GM23248 (cell line): ENCODE measurements at regions not wholly inside any gene's neighbourhood (a gene's known extent, or its start where the extent isn't known, plus 50 kb on each side); places are given as distances from the start of the nearest gene placed in this dataset.

Source experiments
- DNase-seq: peaks from one replicate; pipeline ENCODE4 v3.0.0-alpha.2; 2015
- H2AFZ ChIP-seq: fragments of 200-600 bp; sonication (generic); 2 replicates; pipeline ENCODE4 v1.6.1; 2016; ENCODE audit warnings: antibody characterized with exemption
- H3F3A ChIP-seq: fragments of 200-600 bp; sonication (generic); 2 replicates; pipeline ENCODE4 v1.6.1; 2016; ENCODE audit warnings: mild to moderate bottlenecking, antibody characterized with exemption, mixed run types; ENCODE audit not compliant: insufficient read depth
- H3K27ac ChIP-seq: fragments of 200-600 bp; sonication (generic); 2 replicates; pipeline ENCODE4 v1.5.1; 2016; ENCODE audit warnings: mild to moderate bottlenecking
- H3K27me3 ChIP-seq: fragments of 200-600 bp; sonication (generic); replicated peaks from 2 replicates; pipeline ENCODE4 v1.6.1; 2016; ENCODE audit warnings: mild to moderate bottlenecking; ENCODE audit not compliant: insufficient read depth
- H3K36me3 ChIP-seq: fragments of 200-600 bp; sonication (generic); 2 replicates; pipeline ENCODE4 v1.6.1; 2016; ENCODE audit warnings: low read depth, mild to moderate bottlenecking
- H3K4me1 ChIP-seq: fragments of 200-600 bp; sonication (generic); 2 replicates; pipeline ENCODE4 v1.6.1; 2016; ENCODE audit warnings: mild to moderate bottlenecking; ENCODE audit not compliant: insufficient read depth
- H3K4me2 ChIP-seq: fragments of 200-600 bp; sonication (generic); one replicate; pipeline ENCODE4 v1.6.1; 2016; ENCODE audit warnings: mild to moderate bottlenecking; ENCODE audit not compliant: unreplicated experiment
- H3K4me3 ChIP-seq: fragments of 200-600 bp; sonication (generic); 2 replicates; pipeline ENCODE4 v1.5.1; 2016; ENCODE audit warnings: mild to moderate bottlenecking
- H3K79me2 ChIP-seq: fragments of 200-600 bp; sonication (generic); 2 replicates; pipeline ENCODE4 v1.6.1; 2016; ENCODE audit warnings: mild to moderate bottlenecking; ENCODE audit not compliant: insufficient read depth
- H3K9ac ChIP-seq: fragments of 200-600 bp; sonication (generic); 2 replicates; pipeline ENCODE4 v1.6.1; 2016; ENCODE audit warnings: mild to moderate bottlenecking
- H3K9me2 ChIP-seq: fragments of 200-600 bp; sonication (generic); 2 replicates; pipeline ENCODE4 v1.6.1; 2016; ENCODE audit warnings: mixed run types, mild to moderate bottlenecking, moderate library complexity; ENCODE audit not compliant: insufficient read depth
- H3K9me3 ChIP-seq: fragments of 200-600 bp; sonication (generic); one replicate; pipeline ENCODE4 v1.6.1; 2017; ENCODE audit warnings: low read depth
- H4K20me1 ChIP-seq: fragments of 200-600 bp; sonication (generic); 2 replicates; pipeline ENCODE4 v1.6.0; 2016; ENCODE audit not compliant: insufficient read depth
- EZH2 ChIP-seq: fragments of 200-600 bp; sonication (generic); IDR thresholded peaks from 2 replicates; pipeline ENCODE4 v1.6.1; 2018; ENCODE audit warnings: antibody characterized with exemption, mild to moderate bottlenecking; ENCODE audit not compliant: insufficient read depth, poor library complexity, severe bottlenecking
- EZH2phosphoT487 ChIP-seq: fragments of 200-600 bp; sonication (generic); IDR thresholded peaks from 2 replicates; pipeline ENCODE4 v1.6.1; 2018; ENCODE audit warnings: antibody characterized with exemption, moderate library complexity, mild to moderate bottlenecking, low read depth; ENCODE audit not compliant: insufficient read depth
- WGBS, 2 experiments: methylation state at CpG; one replicate each; pipeline ENCODE4 v1.1.6; 2015 to 2017; ENCODE audit warnings: low lambda C conversion rate in 2 of 2, low coverage in 1 of 2; ENCODE audit errors: missing lambda C conversion rate in 2 of 2; 5-methylcytosine and 5-hydroxymethylcytosine counted together
- in situ Hi-C: fragments of 300-500 bp; cut with MboI; formaldehyde crosslinking; loops from 2 replicates; pipeline ENCODE4 v1.15.0; 2020

DNA sequence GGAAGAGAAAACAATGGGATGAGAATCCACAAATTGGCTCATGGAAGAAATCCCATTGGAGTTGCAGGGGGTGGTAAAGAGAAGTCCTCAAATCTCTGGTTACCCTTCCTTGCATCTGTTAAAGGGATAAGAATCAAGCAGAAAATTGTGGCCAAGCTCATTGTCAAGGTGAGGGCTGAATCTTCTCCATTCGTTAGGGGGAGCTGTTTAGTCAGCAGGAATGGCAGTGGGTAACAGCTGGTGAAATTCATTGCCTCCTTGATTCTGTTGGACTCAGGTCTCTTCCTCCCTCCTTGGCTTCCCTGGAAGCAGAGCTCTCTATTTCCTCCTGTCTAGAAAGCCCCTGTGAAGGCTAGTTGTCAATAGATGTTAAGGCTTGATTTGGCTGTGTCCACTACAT, 343.1 kb upstream of the SEMA6D start:
- Histone ChIP-seq H3F3A (no peaks in the 10 kb centered on the region), H3K4me2 (no peak overlapping the region), H3K4me3 (no peak overlapping the region), H3K27ac (no peak overlapping the region), H3K9me3 (no peaks in the 10 kb centered on the region), H4K20me1 (no peaks in the 10 kb centered on the region), H3K27me3 (no peaks in the 10 kb centered on the region), H3K9me2 (no peaks in the 10 kb centered on the region), H3K9ac (no peak overlapping the region), H3K36me3 (no peaks in the 10 kb centered on the region), H3K79me2 (no peaks in the 10 kb centered on the region), H3K4me1 (no peaks in the 10 kb centered on the region), H2AFZ (no peak overlapping the region)
- 0 to 10% methylated on average over 1 of the region's 1 CpG for whole genome bisulfite sequencing, 2 experiments
- TF ChIP-seq EZH2phosphoT487 (no peak), EZH2 (no peak)
- in situ Hi-C loops: no loop called here
- DNase-seq: peak; percentile 25

DNA sequence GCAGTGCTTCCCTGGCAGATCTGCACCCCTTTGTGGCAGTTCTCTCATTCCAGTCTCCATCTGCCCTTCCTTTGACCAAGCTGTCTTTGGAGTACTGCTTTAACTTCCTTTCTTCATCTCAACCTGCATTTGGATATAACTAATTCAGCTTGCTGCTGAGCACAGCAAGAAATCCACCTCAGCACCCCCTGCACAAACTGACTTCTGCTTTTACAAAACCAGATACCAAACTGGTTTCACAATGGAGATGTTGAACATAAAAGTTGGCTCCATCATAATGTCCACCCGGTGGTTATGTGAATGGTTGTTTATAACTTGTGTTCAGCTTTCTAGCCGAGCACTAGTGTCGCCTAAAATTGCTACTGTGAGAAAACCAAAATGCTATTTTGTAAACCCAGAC, 341.1 kb upstream of the SEMA6D start:
- Histone ChIP-seq H3K9ac (no peak overlapping the region), H3K36me3 (no peaks in the 10 kb centered on the region), H3K4me2 (no peak overlapping the region), H3K27me3 (no peaks in the 10 kb centered on the region), H2AFZ (no peak overlapping the region), H3F3A (no peaks in the 10 kb centered on the region), H3K9me3 (no peaks in the 10 kb centered on the region), H3K79me2 (no peaks in the 10 kb centered on the region), H3K4me1 (no peaks in the 10 kb centered on the region), H3K9me2 (no peaks in the 10 kb centered on the region), H3K4me3 (no peak overlapping the region), H4K20me1 (no peaks in the 10 kb centered on the region), H3K27ac (no peak overlapping the region)
- no peak for TF ChIP-seq EZH2
- in situ Hi-C loops: no loop called here
- WGBS, 2 experiments: 45 to 59% methylated on average over 3 of the region's 3 CpGs
- DNase-seq: no peak

DNA sequence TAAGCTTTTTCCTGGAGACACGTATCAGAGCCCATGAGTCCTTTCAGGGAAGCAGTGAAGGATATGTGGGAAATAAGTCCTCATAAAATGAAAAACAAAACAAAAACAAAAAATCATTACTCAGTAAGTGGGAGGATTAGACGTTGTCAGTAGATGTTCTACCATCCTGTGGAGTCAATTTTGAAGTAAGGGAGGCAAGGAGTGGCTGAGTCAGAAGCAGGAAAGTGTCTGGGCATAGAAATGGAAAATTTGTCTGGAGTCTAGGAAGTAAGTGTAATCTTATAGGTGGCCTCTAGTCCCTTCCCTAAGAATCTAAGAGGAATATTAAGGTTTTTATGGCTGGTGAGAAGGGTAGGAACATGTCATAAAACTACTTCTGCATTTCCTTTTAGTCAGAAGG, 339.8 kb upstream of the SEMA6D start:
- no peak overlapping the region for H2AFZ ChIP-seq

DNA sequence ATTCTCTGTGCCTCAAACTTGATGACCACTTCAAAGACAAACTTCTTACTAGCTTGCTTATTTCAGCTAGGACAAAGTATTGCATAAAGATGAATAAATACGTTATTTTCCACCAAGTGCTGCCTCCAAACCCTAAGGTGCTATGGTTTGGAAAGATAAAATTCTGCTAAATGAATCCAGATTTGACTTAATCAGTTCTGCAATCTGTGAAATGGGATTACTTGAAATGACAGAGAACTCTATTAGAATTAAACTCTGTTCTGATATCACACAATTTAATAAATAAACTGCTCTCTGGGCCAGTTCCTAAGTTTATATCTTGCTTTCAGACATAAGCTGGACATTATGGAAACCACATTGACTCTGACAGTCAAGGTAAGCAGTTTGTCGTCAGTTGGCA, 338.8 kb upstream of the SEMA6D start:
- no peaks in the 10 kb centered on the region for H3K9me2 ChIP-seq
- H3K4me1 ChIP-seq: peaks cover 3% of the 10 kb centered on the region
- no peaks in the 10 kb centered on the region for H3F3A ChIP-seq
- H4K20me1 ChIP-seq: no peaks in the 10 kb centered on the region
- in situ Hi-C loops: no loop called here
- H3K79me2 ChIP-seq: no peaks in the 10 kb centered on the region
- no peak overlapping the region for H3K4me2 ChIP-seq
- no peak overlapping the region for H3K9ac ChIP-seq
- DNase-seq: no peak
- H3K27ac ChIP-seq: no peak overlapping the region
- H3K9me3 ChIP-seq: no peaks in the 10 kb centered on the region
- H3K27me3 ChIP-seq: no peaks in the 10 kb centered on the region
- TF ChIP-seq EZH2 (no peak), EZH2phosphoT487 (no peak)
- no peak overlapping the region for H3K4me3 ChIP-seq
- 23 to 24% methylated on average over 2 of the region's 2 CpGs for WGBS, 2 experiments
- H3K36me3 ChIP-seq: no peaks in the 10 kb centered on the region
- no peak overlapping the region for H2AFZ ChIP-seq

More for the DNA sequence above, 339.8 kb upstream of the SEMA6D start:
- Histone ChIP-seq H3K4me1 (no peaks in the 10 kb centered on the region), H3K27ac (no peak overlapping the region), H3F3A (no peaks in the 10 kb centered on the region), H3K4me3 (no peak overlapping the region), H3K27me3 (no peaks in the 10 kb centered on the region), H3K9ac (no peak overlapping the region), H3K9me2 (no peaks in the 10 kb centered on the region), H3K9me3 (no peaks in the 10 kb centered on the region), H4K20me1 (no peaks in the 10 kb centered on the region), H3K36me3 (no peaks in the 10 kb centered on the region), H3K4me2 (no peak overlapping the region), H3K79me2 (no peaks in the 10 kb centered on the region)
- DNase-seq: no peak
- 38 to 41% methylated on average over 2 of the region's 2 CpGs for WGBS, 2 experiments
- in situ Hi-C loops: no loop called here
- TF ChIP-seq EZH2 (no peak), EZH2phosphoT487 (no peak)

DNA sequence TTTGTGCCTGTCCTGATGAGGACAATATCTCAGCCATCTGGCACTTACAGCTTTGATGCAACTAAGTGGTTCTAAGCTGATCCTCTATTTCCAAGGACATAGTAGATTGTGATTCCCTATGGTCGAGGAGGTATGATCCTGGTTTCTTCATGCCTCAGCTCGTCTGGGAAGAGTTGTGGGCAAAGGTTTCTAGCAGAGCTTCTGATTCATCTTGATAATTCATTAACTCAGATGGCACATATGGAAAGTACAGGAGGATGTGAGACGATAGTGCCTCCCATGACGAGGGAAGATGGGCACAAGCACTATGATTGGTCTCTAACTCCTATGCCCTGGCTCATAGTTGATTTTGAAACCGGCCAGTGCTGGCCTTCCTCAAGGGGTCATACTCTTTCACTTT, 334.2 kb upstream of the SEMA6D start:
- in situ Hi-C loops: no loop called here
- WGBS, 2 experiments: 76 to 82% methylated on average over 5 of the region's 5 CpGs
- Histone ChIP-seq H3K36me3 (no peaks in the 10 kb centered on the region), H3K4me2 (no peak overlapping the region), H3K27me3 (no peaks in the 10 kb centered on the region), H3F3A (peaks cover 7% of the 10 kb centered on the region; the same call in 1 of the 2 replicates), H3K4me1 (peaks cover 13% of the 10 kb centered on the region), H3K9ac (no peak overlapping the region), H4K20me1 (no peaks in the 10 kb centered on the region), H3K9me2 (no peaks in the 10 kb centered on the region), H3K9me3 (no peaks in the 10 kb centered on the region), H3K27ac (no peak overlapping the region), H2AFZ (no peak overlapping the region), H3K4me3 (no peak overlapping the region), H3K79me2 (no peaks in the 10 kb centered on the region)
- TF ChIP-seq EZH2phosphoT487: no peak
- no peak for TF ChIP-seq EZH2
- no peak for DNase-seq
